ENCODE measurements at regions not wholly inside any gene's neighbourhood (a gene's known extent, or its start where the extent isn't known, plus 50 kb on each side); places are given as distances from the start of the nearest gene placed in this dataset.
"Not testable (repeated sequence)": the region's sequence is repeated elsewhere in the genome, so short reads cannot be mapped to it uniquely, and the experiment has no call there.

GRCh38 chr3:35440826-35441225 is 198.5 kb upstream of the ARPP21 start:
- no peak for DNase-seq (ENCODE audit: low read depth)
- TF ChIP-seq, protein P1, sequence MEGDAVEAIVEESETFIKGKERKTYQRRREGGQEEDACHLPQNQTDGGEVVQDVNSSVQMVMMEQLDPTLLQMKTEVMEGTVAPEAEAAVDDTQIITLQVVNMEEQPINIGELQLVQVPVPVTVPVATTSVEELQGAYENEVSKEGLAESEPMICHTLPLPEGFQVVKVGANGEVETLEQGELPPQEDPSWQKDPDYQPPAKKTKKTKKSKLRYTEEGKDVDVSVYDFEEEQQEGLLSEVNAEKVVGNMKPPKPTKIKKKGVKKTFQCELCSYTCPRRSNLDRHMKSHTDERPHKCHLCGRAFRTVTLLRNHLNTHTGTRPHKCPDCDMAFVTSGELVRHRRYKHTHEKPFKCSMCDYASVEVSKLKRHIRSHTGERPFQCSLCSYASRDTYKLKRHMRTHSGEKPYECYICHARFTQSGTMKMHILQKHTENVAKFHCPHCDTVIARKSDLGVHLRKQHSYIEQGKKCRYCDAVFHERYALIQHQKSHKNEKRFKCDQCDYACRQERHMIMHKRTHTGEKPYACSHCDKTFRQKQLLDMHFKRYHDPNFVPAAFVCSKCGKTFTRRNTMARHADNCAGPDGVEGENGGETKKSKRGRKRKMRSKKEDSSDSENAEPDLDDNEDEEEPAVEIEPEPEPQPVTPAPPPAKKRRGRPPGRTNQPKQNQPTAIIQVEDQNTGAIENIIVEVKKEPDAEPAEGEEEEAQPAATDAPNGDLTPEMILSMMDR (conservative IDR thresholded peaks at IDR 0.05; ENCODE audit: low read depth, low read length) = no peak
- no peak overlapping the region for H3K4me3 ChIP-seq (ENCODE audit: low read depth, low read length)

GRCh38 chr3:35446896-35447295 is 192.4 kb upstream of the ARPP21 start:
- no peak overlapping the region for H3K4me3 ChIP-seq (ENCODE audit: low read depth, low read length)
- no peak for DNase-seq (ENCODE audit: low read depth)
- TF ChIP-seq, protein P1 (conservative IDR thresholded peaks at IDR 0.05; ENCODE audit: low read depth, low read length) = no peak

GRCh38 chr3:35448121-35448520 is 191.2 kb upstream of the ARPP21 start:
- TF ChIP-seq, protein P1 (conservative IDR thresholded peaks at IDR 0.05; ENCODE audit: low read depth, low read length) = no peak
- DNase-seq (ENCODE audit: low read depth) = no peak
- H3K4me3 ChIP-seq (ENCODE audit: low read depth, low read length) = no peak overlapping the region

DNA sequence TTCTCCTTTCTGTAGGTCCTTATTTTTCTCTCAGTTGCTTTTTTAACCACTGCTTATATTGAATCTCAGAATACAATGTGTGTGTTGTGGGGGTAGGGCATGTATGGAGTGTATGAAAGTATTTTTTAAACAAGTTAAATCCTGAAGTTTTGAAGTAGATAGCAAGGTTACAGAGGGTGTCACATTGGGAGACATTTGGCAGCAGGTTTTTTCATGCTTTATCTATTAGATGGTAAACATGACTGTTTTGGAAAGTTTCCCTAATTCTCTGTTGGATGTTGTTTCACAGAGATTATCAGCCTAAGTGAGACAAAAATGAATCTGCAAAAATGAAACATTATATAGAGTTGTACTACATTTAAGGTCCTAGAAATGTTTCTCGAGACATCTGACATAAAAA is 190.6 kb upstream of the ARPP21 start:
- TF ChIP-seq, protein P1 (conservative IDR thresholded peaks at IDR 0.05; ENCODE audit: low read depth, low read length) = no peak
- no peak overlapping the region for H3K4me3 ChIP-seq (ENCODE audit: low read depth, low read length)
- no peak for DNase-seq (ENCODE audit: low read depth)

- not testable (repeated sequence) for H3K4me3 ChIP-seq (ENCODE audit: low read depth, low read length); DNase-seq (ENCODE audit: low read depth)
Measured at GRCh38 chr3:35454819-35455218, 184.5 kb upstream of the ARPP21 start.

DNA sequence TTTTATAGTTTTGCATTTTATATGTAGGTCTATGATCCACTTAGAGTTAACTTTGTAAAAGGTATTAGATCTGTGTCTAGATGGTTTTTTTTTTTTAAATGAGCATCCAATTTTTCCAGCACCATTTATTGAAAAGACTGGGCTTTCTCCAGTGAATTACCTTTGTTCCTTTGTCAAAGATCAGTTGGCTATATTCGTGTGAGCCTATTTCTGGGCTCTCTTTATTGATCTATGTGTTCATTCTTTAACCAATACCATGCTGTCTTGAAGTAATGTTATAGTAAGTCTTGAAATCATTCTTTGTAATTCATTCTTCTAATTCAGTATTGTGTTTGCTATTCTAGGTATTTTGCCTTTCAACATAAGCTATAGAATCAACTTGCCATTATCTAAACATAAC is 165.4 kb upstream of the ARPP21 start:
- no peak for DNase-seq (ENCODE audit: low read depth)
- TF ChIP-seq, protein P1 (conservative IDR thresholded peaks at IDR 0.05; ENCODE audit: low read depth, low read length) = no peak
- no peak overlapping the region for H3K4me3 ChIP-seq (ENCODE audit: low read depth, low read length)

- H3K4me3 ChIP-seq (ENCODE audit: low read depth, low read length); DNase-seq (ENCODE audit: low read depth): not testable (repeated sequence)
Measured at GRCh38 chr3:35482566-35482965, 156.8 kb upstream of the ARPP21 start.

- no peak overlapping the region for H3K4me3 ChIP-seq (ENCODE audit: low read depth, low read length)
- TF ChIP-seq, protein P1 (conservative IDR thresholded peaks at IDR 0.05; ENCODE audit: low read depth, low read length) = no peak
Measured at GRCh38 chr3:35483131-35483530, 156.2 kb upstream of the ARPP21 start.

More at GRCh38 chr3:35483131-35483530, 156.2 kb upstream of the ARPP21 start:
- no peak for DNase-seq (ENCODE audit: low read depth)

Data from choroid plexus epithelial cell (primary cell).